NCI-H2107 treated with DMSO at 0.1 percent for 48 hours (cell line): ENCODE measurements at regions not wholly inside any gene's neighbourhood (a gene's known extent, or its start where the extent isn't known, plus 50 kb on each side); places are given as distances from the start of the nearest gene placed in this dataset.
"Not testable (repeated sequence)": the region's sequence is repeated elsewhere in the genome, so short reads cannot be mapped to it uniquely, and the experiment has no call there.

Source experiments
- DNase-seq: peaks from one replicate; lab custom pipeline; 2025; ENCODE audit not compliant: unreplicated experiment; lab: John Stamatoyannopoulos, UW

GRCh38 chr10:9068003-9068402, 1013.5 kb downstream of the GATA3 start:
- no peak for DNase-seq

DNA sequence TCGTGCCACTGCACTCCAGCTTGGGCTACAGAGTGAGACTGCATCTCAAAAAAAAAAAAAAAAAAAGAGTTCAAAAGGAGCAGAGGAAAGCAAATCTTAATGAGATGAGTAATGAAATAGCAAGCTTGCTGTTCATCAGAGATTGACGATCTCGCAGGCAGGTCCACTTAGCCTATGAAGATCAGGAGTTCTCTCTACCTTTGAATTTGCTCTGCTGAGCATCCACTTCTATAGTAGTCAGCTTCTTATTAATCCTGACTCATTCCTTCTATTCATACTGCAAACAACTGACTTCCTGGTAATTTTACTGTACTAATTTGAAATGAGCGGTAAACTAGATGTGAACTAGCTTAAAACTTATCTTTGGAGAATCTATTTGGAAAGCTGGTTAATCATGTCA, 1014.6 kb downstream of the GATA3 start:
- no peak for DNase-seq

- no peak for DNase-seq
Measured at GRCh38 chr10:9075420-9075819, 1020.9 kb downstream of the GATA3 start.

GRCh38 chr10:9076066-9076465, 1021.6 kb downstream of the GATA3 start:
- DNase-seq: no peak

- no peak for DNase-seq
Measured at GRCh38 chr10:9081253-9081652, 1026.8 kb downstream of the GATA3 start.

GRCh38 chr10:9081961-9082360, 1027.5 kb downstream of the GATA3 start:
- DNase-seq: no peak

DNA sequence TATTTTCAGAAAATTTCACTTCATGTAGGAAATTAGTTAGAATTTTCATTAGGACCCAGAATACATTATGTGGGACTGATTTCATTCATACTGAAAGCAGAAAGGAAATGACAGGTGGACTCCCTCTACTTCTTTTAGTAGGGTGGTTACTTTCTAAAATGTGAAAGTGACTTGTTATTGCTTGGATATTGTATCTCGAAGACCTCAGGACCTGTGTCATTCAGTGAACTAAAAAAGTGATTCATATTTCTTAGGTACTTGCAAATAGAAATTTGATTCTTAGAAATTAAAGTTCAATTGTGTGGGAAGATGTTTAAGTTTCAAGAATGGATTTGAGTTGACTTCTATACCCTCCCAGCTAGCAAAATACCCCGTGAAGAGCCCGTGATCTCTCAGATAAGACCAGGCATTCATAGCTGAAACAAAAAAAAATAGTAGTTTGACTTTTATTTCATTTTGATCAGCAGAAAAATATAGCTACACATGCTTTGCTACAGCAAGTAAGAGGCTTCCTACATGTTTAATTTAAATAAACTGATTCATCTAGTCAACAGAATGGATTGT, 1037.1 kb downstream of the GATA3 start:
- DNase-seq: no peak

GRCh38 chr10:9096288-9096687, 1041.8 kb downstream of the GATA3 start:
- no peak for DNase-seq

DNA sequence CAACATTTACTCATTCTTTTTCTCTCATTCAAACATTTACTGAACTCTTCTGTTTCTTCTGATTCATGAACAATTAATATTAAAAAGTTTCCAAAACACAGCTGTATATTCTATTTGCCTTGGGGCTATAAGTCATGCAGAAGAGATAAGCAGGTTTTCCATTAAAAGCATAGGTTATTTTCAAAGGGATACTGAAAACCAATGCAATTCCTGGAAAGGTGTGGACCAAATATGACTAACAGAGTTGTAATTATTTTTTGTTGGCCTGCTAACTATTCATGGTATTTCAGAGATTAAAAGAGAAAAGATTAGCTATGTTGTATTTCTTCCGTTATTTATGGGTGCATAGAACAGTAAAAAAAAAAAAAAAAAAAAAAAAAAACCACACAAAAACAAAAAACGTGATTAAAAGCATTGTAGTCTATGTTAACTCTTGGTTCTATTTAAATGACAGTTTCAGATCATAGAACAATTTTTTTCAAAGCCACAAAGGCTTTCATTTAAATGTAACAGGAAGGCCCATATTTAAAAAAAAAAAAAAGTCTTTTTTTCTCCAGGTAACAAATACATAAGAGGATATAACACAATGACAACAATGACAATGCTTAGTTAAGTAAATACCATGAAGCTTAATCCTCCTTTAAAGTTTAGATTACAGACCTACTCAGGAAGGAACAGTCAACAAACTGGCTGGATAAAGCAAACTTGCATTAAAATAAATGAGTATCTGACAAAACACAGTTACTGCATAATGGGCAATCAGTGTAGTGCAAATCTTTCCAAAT, 1042.9 kb downstream of the GATA3 start:
- no peak for DNase-seq

- no peak for DNase-seq
Measured at GRCh38 chr10:9097991-9098306, 1043.5 kb downstream of the GATA3 start.

DNA sequence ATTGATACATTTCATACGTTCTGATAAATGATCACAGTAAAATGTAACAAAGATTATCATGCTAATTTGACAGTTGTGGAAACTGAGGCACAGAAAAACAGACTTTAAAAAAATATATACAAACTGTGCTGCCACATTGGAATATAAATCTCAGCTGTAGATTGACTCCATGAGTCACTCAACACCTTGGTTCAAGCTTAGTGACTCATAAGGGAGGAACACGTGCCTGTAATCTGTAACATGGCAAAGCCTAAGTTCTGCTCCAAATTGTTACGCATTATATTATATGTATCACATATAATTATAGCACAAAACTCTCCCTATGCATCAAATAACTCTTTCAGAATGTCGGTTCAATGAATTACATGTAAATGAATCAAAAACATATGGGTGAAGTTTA, 1047.5 kb downstream of the GATA3 start:
- DNase-seq: no peak

GRCh38 chr10:9103301-9103700, 1048.8 kb downstream of the GATA3 start:
- DNase-seq: no peak

DNA sequence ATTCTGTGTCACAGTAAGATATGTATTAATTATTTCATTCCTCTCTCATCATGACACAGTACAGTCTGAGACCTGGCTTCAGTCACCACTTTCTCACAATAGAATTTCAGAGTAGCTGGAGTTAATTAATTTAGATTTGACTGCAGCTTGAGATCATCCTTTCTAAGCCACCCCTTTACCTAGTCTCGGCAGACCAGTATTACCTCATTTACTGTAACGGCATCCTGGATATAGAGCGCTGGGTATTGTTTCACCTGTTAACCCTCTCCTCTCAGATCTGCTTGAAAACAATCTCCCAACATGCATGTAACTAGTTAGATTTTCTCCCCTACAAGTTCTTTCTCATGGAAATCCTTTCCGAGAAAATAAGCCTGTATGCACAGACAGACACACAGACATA, 1057.5 kb downstream of the GATA3 start:
- no peak for DNase-seq

DNA sequence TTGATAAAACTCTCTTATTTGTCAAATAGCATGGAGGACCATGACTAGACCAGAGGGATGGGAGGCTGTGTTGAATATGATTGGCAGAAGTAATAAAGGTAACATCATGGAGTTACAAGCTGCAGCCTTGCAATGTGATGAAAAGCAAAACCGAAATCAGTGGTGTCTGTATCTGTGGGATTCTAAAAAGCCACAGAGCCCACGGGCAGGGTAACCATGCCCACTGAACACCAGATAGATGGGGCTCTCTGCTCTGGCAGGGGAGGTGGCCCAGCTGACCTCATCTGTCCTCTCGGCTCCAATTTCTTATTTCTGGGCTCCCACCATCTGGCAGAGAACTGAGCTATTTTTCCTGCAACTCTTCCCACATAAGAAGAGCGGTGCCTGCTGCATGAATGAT, 1072.2 kb downstream of the GATA3 start:
- DNase-seq: no peak

DNA sequence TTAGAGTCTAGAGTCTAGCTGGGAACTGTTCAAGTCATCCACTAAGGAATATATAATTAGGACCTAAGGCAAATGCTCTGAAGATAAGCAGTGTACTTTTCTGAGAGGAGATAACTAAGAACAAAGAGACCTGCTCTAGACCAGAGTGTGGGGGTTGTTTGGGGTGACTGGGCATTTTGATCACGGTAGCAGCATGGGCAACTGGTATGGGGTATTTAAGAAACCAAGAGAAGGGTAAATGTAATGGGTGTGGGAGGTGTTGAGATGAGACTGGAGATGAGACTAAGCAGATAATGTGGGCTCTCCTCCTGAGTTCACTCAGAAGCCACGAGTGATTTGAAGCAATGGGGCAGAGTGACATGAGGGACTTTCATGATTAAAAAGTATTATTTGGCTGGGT, 1082.9 kb downstream of the GATA3 start:
- no peak for DNase-seq

- not testable (repeated sequence) for DNase-seq
Measured at GRCh38 chr10:9138829-9139228, 1084.3 kb downstream of the GATA3 start.

DNA sequence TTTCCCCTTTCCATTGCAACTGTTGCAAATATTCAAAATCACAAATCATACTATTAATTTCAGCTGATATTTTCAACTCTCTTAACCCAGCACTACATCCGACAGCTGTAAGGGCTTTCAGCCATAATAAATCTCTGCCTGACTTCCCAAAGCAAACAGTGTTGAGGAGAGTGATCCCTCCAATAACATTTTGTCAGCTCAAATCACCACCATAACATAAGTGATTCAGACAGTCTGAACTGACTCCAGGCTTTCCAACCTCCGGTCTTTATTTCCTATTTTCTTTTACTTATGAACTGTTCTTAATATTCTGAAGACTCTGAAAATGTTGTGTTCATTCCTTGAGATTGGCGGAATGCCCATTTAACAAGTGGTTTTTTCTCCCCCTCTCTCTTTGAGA, 1085.9 kb downstream of the GATA3 start:
- DNase-seq: no peak

DNA sequence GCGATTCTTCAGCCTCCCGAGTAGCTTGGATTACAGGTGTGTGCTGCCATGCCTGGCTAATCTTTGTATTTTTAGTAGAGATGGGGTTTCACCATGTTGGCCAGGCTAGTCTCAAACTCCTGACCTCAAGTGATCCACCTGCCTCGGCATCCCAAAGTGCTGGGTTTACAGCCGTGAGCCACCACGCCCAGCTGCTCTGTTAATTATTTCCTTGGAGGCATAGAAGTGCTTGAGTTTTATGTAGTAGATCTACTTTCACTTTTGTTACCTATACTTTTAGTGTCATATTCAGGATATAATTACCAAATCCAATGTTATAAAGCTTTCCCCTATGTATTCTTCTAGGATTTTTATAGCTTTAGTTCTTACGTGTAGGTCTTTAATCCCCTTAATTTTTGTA, 1093.0 kb downstream of the GATA3 start:
- DNase-seq: no peak

GRCh38 chr10:9149134-9149533, 1094.6 kb downstream of the GATA3 start:
- DNase-seq: no peak

GRCh38 chr10:9153057-9153456, 1098.6 kb downstream of the GATA3 start:
- not testable (repeated sequence) for DNase-seq

DNA sequence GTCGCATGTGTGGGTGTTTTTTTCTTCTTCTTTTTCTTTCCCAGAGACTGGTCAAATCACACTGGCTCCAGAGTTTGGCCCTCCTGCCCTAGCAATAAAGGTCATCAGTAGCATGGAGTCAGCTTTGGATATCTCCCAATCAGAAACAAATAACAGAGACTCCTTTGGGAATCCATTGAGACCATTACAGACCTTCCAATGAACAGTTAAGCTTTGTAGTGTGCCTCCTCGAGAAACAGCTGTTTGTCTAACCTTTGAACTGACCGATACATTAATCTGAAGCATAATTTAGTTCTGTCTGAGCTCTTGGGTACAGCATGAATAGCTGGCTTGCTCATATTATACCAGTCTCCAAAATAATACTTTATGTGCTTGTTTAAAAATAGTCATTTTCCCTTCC, 1103.2 kb downstream of the GATA3 start:
- DNase-seq: no peak

- no peak for DNase-seq
Measured at GRCh38 chr10:9158675-9159074, 1104.2 kb downstream of the GATA3 start.

DNA sequence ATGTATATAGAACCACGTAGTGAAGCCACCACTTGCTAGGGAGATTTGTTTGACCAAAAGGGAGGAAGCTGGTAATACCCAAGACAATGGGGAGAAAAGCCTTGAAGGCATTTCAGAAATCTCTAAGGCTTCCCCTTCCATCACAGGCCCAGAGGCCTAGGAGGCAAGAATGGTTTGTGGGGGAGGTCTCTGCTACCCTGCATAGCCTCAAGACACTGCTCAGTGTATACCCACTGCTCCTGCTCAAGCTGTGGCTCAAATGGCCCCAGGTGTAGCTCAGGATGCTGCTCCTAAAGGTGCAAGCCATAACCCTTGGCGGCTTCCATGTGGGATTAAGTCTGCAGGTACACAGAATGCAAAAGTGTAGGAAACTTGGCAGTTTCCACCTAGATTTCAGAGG, 1105.8 kb downstream of the GATA3 start:
- DNase-seq: no peak
